Neuronal stem cell (in vitro differentiated cells): ENCODE measurements at regions not wholly inside any gene's neighbourhood (a gene's known extent, or its start where the extent isn't known, plus 50 kb on each side); places are given as distances from the start of the nearest gene placed in this dataset.

Experiments used
- DNase-seq: peaks from one replicate; pipeline ENCODE4 v3.0.0-alpha.2; 2013; ENCODE audit warnings: low spot score
- H2AFZ ChIP-seq: one replicate; pipeline ENCODE4 v1.6.1; 2013; ENCODE audit warnings: mild to moderate bottlenecking, low read length, inconsistent platforms
- H2AK5ac ChIP-seq: 2 replicates; pipeline ENCODE4 v1.6.1; 2013; ENCODE audit warnings: low read depth, mild to moderate bottlenecking, inconsistent platforms, low read length, moderate library complexity, mixed read lengths
- H2BK120ac ChIP-seq: 2 replicates; pipeline ENCODE4 v1.6.1; 2013; ENCODE audit warnings: low read depth, mild to moderate bottlenecking, inconsistent platforms, low read length, moderate library complexity, mixed read lengths
- H2BK12ac ChIP-seq: one replicate; pipeline ENCODE4 v1.6.1; 2013; ENCODE audit warnings: low read length, inconsistent platforms
- H2BK15ac ChIP-seq: 2 replicates; pipeline ENCODE4 v1.6.1; 2013; ENCODE audit warnings: mild to moderate bottlenecking, low read length, inconsistent platforms, mixed read lengths
- H2BK5ac ChIP-seq: one replicate; pipeline ENCODE4 v1.6.1; 2013; ENCODE audit warnings: inconsistent platforms, mild to moderate bottlenecking, low read length, moderate library complexity
- H3K14ac ChIP-seq: one replicate; pipeline ENCODE4 v1.6.1; 2013; ENCODE audit warnings: low read length, inconsistent platforms
- H3K18ac ChIP-seq: 2 replicates; pipeline ENCODE4 v1.6.1; 2013; ENCODE audit warnings: low read length, inconsistent platforms
- H3K23ac ChIP-seq: 2 replicates; pipeline ENCODE4 v1.6.1; 2013; ENCODE audit warnings: low read depth, mild to moderate bottlenecking, mixed read lengths, low read length, inconsistent platforms; ENCODE audit not compliant: poor library complexity
- H3K27ac ChIP-seq: replicated peaks from 3 replicates; pipeline ENCODE4 v1.5.1; 2013; ENCODE audit warnings: low read length, inconsistent platforms
- H3K27me3 ChIP-seq, 3 experiments: 2 replicates each; pipeline ENCODE4 v1.6.1; 2013; ENCODE audit warnings: low read length in 3 of 3, mild to moderate bottlenecking in 2 of 3, inconsistent platforms in 1 of 3, low read depth in 1 of 3, mixed read lengths in 1 of 3, moderate library complexity in 1 of 3; ENCODE audit not compliant: control insufficient read depth in 3 of 3, insufficient read depth in 3 of 3
- H3K36me3 ChIP-seq, 2 donors: replicated peaks in 1 of 2; 2 replicates each; pipeline ENCODE4 v1.6.1; 2013; ENCODE audit warnings: low read length in 2 of 2; ENCODE audit not compliant: control insufficient read depth in 2 of 2, insufficient read depth in 2 of 2
- H3K4ac ChIP-seq: 2 replicates; pipeline ENCODE4 v1.6.1; 2013; ENCODE audit warnings: inconsistent platforms, mild to moderate bottlenecking, low read length, moderate library complexity
- H3K4me1 ChIP-seq, 2 donors: 1 replicate in 1 of 2; 2 replicates in 1 of 2; pipeline ENCODE4 v1.6.1; 2013; ENCODE audit warnings: low read length in 2 of 2, low read depth in 1 of 2; ENCODE audit not compliant: control insufficient read depth in 2 of 2, insufficient read depth in 1 of 2
- H3K4me2 ChIP-seq: one replicate; pipeline ENCODE4 v1.6.1; 2013; ENCODE audit warnings: mild to moderate bottlenecking, low read length, inconsistent platforms; ENCODE audit not compliant: insufficient read depth, poor library complexity, severe bottlenecking
- H3K4me3 ChIP-seq, 2 donors: 2 replicates each; pipeline ENCODE4 v1.5.1; 2013; ENCODE audit warnings: low read length in 2 of 2, mild to moderate bottlenecking in 2 of 2, inconsistent platforms in 1 of 2, moderate library complexity in 1 of 2
- H3K79me1 ChIP-seq: one replicate; pipeline ENCODE4 v1.6.1; 2013; ENCODE audit warnings: low read depth, mild to moderate bottlenecking, inconsistent platforms, low read length, moderate library complexity
- H3K9ac ChIP-seq: one replicate; pipeline ENCODE4 v1.6.1; 2013; ENCODE audit warnings: mild to moderate bottlenecking, low read depth, low read length, inconsistent platforms; ENCODE audit not compliant: poor library complexity
- H3K9me3 ChIP-seq, 2 donors: replicated peaks in 1 of 2; 2 replicates each; pipeline versions ENCODE3 to v1.6.1; 2013; ENCODE audit warnings: low read length in 2 of 2, mild to moderate bottlenecking in 2 of 2, inconsistent platforms in 1 of 2, low read depth in 1 of 2, mixed read lengths in 1 of 2, moderate library complexity in 1 of 2; ENCODE audit not compliant: control insufficient read depth in 2 of 2, insufficient read depth in 1 of 2
- H4K8ac ChIP-seq: one replicate; pipeline ENCODE4 v1.6.1; 2013; ENCODE audit warnings: low read depth, mild to moderate bottlenecking, inconsistent platforms, low read length, moderate library complexity
- H4K91ac ChIP-seq: one replicate; pipeline ENCODE4 v1.6.1; 2013; ENCODE audit warnings: low read length, low read depth, mild to moderate bottlenecking, inconsistent platforms; ENCODE audit not compliant: poor library complexity
- WGBS, 2 donors: extraction: QIAGEN DNeasy Blood & Tissue Kit; methylation state at CpG; one replicate each; pipeline ENCODE4 v1.1.7; 2013; ENCODE audit warnings: missing lambda C conversion rate in 2 of 2, mixed read lengths in 1 of 2; ENCODE audit not compliant: insufficient read length in 2 of 2, insufficient replicate concordance in 1 of 2; ENCODE audit errors: extremely low coverage in 2 of 2; 5-methylcytosine and 5-hydroxymethylcytosine counted together

GRCh38 chr1:69328186-69328585 lies 239.5 kb upstream of the LRRC7 start:
- H4K91ac ChIP-seq: no peak overlapping the region
- no peak overlapping the region for H4K8ac ChIP-seq
- H3K36me3 ChIP-seq: no peaks in the 10 kb centered on the region
- H2BK120ac ChIP-seq: no peak overlapping the region
- H2AFZ ChIP-seq: no peak overlapping the region
- H3K4me3 ChIP-seq: no peak overlapping the region
- no peak overlapping the region for H3K27ac ChIP-seq
- no peak overlapping the region for H3K9ac ChIP-seq
- H2BK15ac ChIP-seq: no peak overlapping the region
- H3K4me1 ChIP-seq: no peaks in the 10 kb centered on the region
- no peaks in the 10 kb centered on the region for H3K27me3 ChIP-seq
- H3K79me1 ChIP-seq: no peaks in the 10 kb centered on the region
- no peak overlapping the region for H3K14ac ChIP-seq
- H2AK5ac ChIP-seq: no peak overlapping the region
- H3K4me2 ChIP-seq: no peak overlapping the region
- no peak overlapping the region for H3K18ac ChIP-seq
- no peak overlapping the region for H2BK5ac ChIP-seq
- no peak overlapping the region for H2BK12ac ChIP-seq
- no peak for DNase-seq
- no peak overlapping the region for H3K23ac ChIP-seq
- WGBS, 2 donors: no CpG with 5 or more reads among the region's 5 CpGs
- no peak overlapping the region for H3K4ac ChIP-seq
- no peaks in the 10 kb centered on the region for H3K9me3 ChIP-seq

GRCh38 chr1:69363236-69363635 lies 204.5 kb upstream of the LRRC7 start:
- Histone ChIP-seq H3K4ac (no peak overlapping the region), H4K91ac (no peak overlapping the region), H2BK120ac (no peak overlapping the region), H3K4me1 (no peaks in the 10 kb centered on the region), H3K27me3 (no peaks in the 10 kb centered on the region), H3K27ac (no peak overlapping the region), H3K9me3 (no peaks in the 10 kb centered on the region), H2BK12ac (no peak overlapping the region), H3K23ac (no peak overlapping the region), H3K4me2 (no peak overlapping the region), H3K36me3 (no peaks in the 10 kb centered on the region), H2BK5ac (no peak overlapping the region), H3K18ac (no peak overlapping the region), H2AK5ac (no peak overlapping the region), H3K14ac (no peak overlapping the region), H3K9ac (no peak overlapping the region), H3K4me3 (no peak overlapping the region), H2AFZ (no peak overlapping the region), H2BK15ac (no peak overlapping the region), H4K8ac (no peak overlapping the region), H3K79me1 (no peaks in the 10 kb centered on the region)
- DNase-seq: no peak
- no CpG with 5 or more reads among the region's 2 CpGs for WGBS, 2 donors

GRCh38 chr1:69373520-69373919 lies 194.2 kb upstream of the LRRC7 start:
- H3K9ac ChIP-seq: no peak overlapping the region
- H4K8ac ChIP-seq: no peak overlapping the region
- no peak overlapping the region for H3K4me3 ChIP-seq
- no peak overlapping the region for H3K14ac ChIP-seq
- H2AFZ ChIP-seq: no peak overlapping the region
- H3K4ac ChIP-seq: no peak overlapping the region
- H3K27ac ChIP-seq: no peak overlapping the region
- H2BK5ac ChIP-seq: no peak overlapping the region
- WGBS, 2 donors: no CpG with 5 or more reads among the region's 4 CpGs
- no peaks in the 10 kb centered on the region for H3K27me3 ChIP-seq
- H3K4me2 ChIP-seq: no peak overlapping the region
- H3K4me1 ChIP-seq: no peaks in the 10 kb centered on the region
- H2BK12ac ChIP-seq: peak overlapping the region; percentile 51
- H2BK120ac ChIP-seq: no peak overlapping the region
- DNase-seq: no peak
- H2BK15ac ChIP-seq: no peak overlapping the region
- peak overlapping the region; percentile 23 for H2AK5ac ChIP-seq
- H3K36me3 ChIP-seq: no peaks in the 10 kb centered on the region
- H3K9me3 ChIP-seq: no peaks in the 10 kb centered on the region
- H4K91ac ChIP-seq: no peak overlapping the region
- H3K18ac ChIP-seq: peak overlapping the region; percentile 39
- no peaks in the 10 kb centered on the region for H3K79me1 ChIP-seq
- H3K23ac ChIP-seq: no peak overlapping the region

- H3K18ac ChIP-seq: no peak overlapping the region
- DNase-seq: no peak
- no peaks in the 10 kb centered on the region for H3K9me3 ChIP-seq
- no peak overlapping the region for H2AFZ ChIP-seq
- H4K8ac ChIP-seq: no peak overlapping the region
- no peak overlapping the region for H2BK120ac ChIP-seq
- no peak overlapping the region for H2BK15ac ChIP-seq
- H2AK5ac ChIP-seq: no peak overlapping the region
- no peaks in the 10 kb centered on the region for H3K4me1 ChIP-seq
- no peak overlapping the region for H3K14ac ChIP-seq
- no peaks in the 10 kb centered on the region for H3K36me3 ChIP-seq
- no peak overlapping the region for H3K4me3 ChIP-seq
- no peak overlapping the region for H3K4ac ChIP-seq
- H2BK12ac ChIP-seq: no peak overlapping the region
- H3K9ac ChIP-seq: no peak overlapping the region
- H3K79me1 ChIP-seq: no peaks in the 10 kb centered on the region
- no CpG with 5 or more reads among the region's 1 CpG for WGBS, 2 donors
- no peaks in the 10 kb centered on the region for H3K27me3 ChIP-seq
- no peak overlapping the region for H2BK5ac ChIP-seq
- H3K4me2 ChIP-seq: no peak overlapping the region
- H3K23ac ChIP-seq: no peak overlapping the region
- no peak overlapping the region for H4K91ac ChIP-seq
- H3K27ac ChIP-seq: no peak overlapping the region
Observed at GRCh38 chr1:69376408-69376807, 191.3 kb upstream of the LRRC7 start.
